ENCODE measurements at regions not wholly inside any gene's neighbourhood (a gene's known extent, or its start where the extent isn't known, plus 50 kb on each side); places are given as distances from the start of the nearest gene placed in this dataset.

DNA sequence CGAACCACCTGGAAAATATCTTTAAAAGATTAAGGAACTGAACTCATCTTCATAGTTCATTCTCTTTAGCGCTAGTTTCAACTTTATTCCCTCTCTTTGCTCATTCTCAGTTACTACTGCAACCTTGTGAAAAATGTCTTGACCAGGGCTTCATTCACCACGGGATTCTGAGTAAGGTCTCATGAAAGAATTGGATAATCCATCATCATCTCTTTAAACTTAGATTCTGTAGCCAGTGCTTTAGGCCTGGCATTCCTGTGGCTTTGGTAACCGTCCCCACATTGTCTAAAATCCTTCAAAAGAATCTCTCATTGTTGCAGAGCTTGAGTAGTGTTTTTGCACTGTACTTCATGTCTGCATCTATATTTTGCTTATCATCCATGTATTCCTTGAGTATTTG is 229.5 kb downstream of the ETAA1 start:
- no peak overlapping the region for H3K27ac ChIP-seq
- WGBS, 2 donors: 76 to 79% methylated on average over 4 of the region's 4 CpGs
- TF ChIP-seq POLR2A (IDR thresholded peaks at IDR 0.05): no peak
- TF ChIP-seq, protein P1, sequence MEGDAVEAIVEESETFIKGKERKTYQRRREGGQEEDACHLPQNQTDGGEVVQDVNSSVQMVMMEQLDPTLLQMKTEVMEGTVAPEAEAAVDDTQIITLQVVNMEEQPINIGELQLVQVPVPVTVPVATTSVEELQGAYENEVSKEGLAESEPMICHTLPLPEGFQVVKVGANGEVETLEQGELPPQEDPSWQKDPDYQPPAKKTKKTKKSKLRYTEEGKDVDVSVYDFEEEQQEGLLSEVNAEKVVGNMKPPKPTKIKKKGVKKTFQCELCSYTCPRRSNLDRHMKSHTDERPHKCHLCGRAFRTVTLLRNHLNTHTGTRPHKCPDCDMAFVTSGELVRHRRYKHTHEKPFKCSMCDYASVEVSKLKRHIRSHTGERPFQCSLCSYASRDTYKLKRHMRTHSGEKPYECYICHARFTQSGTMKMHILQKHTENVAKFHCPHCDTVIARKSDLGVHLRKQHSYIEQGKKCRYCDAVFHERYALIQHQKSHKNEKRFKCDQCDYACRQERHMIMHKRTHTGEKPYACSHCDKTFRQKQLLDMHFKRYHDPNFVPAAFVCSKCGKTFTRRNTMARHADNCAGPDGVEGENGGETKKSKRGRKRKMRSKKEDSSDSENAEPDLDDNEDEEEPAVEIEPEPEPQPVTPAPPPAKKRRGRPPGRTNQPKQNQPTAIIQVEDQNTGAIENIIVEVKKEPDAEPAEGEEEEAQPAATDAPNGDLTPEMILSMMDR (IDR thresholded peaks at IDR 0.05): no peak
- no peaks in the 10 kb centered on the region for H3K9me3 ChIP-seq
- no peaks in the 10 kb centered on the region for H3K36me3 ChIP-seq (replicated peaks in 1 of 2; ENCODE audit: insufficient read depth in 1 of 2, low read depth in 2 of 2)
- H3K4me1 ChIP-seq: no peaks in the 10 kb centered on the region
- no peaks in the 10 kb centered on the region for H3K27me3 ChIP-seq
- DNase-seq: no peak
- intact Hi-C loops (cut with DNase I): no loop called here
- ATAC-seq: no peak
- H3K4me3 ChIP-seq: no peak overlapping the region

DNA sequence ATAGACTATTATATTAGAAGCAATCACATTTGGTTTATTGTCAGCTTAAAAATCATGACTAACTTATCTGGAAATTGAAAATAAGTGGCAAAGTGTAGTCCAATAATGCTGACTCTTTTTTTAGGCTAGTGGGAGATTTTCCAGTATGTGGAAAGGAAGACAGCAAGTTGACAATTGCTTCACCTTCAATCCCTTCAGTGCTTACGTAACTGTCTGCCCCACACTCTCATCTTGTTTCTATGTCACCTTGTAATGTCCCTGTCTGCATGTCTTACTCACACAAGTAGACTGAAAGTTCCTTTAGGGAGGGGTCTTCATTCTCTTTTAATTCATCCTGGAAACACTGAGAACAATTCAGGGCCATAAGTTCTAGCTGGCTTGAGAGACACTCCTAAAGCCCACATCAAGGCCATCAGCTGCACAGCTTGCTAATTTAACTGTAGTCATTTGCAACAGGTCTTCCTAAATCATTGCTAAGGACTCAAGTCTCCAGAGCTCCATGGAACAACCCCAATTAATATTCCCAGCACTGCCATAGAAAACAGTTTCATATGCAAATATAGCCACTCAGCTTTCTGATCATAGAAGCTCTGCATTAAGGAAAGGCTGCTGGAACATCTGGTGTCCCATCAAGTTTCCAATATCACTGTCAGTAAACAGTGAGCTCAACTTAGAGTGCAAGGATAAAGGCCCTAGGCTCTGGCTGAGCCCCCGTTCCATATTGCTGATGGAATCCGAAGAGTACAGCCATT is 230.5 kb downstream of the ETAA1 start:
- no peak overlapping the region for H3K4me3 ChIP-seq
- intact Hi-C loops (cut with DNase I): no loop called here
- no peaks in the 10 kb centered on the region for H3K9me3 ChIP-seq
- H3K36me3 ChIP-seq (replicated peaks in 1 of 2; ENCODE audit: insufficient read depth in 1 of 2, low read depth in 2 of 2): no peaks in the 10 kb centered on the region
- H3K4me1 ChIP-seq: no peaks in the 10 kb centered on the region
- TF ChIP-seq, protein P1 (IDR thresholded peaks at IDR 0.05): no peak
- TF ChIP-seq POLR2A (IDR thresholded peaks at IDR 0.05): no peak
- ATAC-seq: no peak
- no peak for DNase-seq
- WGBS, 2 donors: 91 to 92% methylated on average over 3 of the region's 3 CpGs
- H3K27me3 ChIP-seq: no peaks in the 10 kb centered on the region
- no peak overlapping the region for H3K27ac ChIP-seq

DNA sequence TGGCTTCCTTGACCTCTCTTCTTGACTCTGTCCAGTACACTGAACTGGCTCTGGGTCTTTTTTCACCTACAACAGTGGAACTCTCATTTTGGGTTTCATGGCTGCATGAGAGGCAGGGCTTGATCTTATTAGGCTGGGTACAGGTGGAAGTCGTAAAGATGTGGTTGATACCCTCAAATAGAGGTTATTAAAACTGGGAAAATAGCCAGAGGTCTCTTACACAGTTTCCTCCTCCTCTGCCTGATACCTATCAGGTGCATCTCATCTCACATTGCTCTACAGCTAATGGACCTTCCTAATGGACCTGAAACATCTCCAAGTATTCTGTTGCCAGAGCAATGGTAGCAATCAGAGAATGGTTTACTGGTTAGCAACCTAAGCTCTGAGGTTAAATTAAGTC is 231.8 kb downstream of the ETAA1 start:
- Histone ChIP-seq H3K9me3 (no peaks in the 10 kb centered on the region), H3K4me1 (no peaks in the 10 kb centered on the region), H3K27me3 (no peaks in the 10 kb centered on the region), H3K27ac (no peak overlapping the region), H3K4me3 (no peak overlapping the region), H3K36me3 (replicated peaks in 1 of 2; ENCODE audit: insufficient read depth in 1 of 2, low read depth in 2 of 2) (no peaks in the 10 kb centered on the region)
- DNase-seq: no peak
- intact Hi-C loops (cut with DNase I): no loop called here
- WGBS, 2 donors: 33 to 57% methylated on average over 1 of the region's 1 CpG
- TF ChIP-seq, protein P1 (IDR thresholded peaks at IDR 0.05): no peak
- ATAC-seq: no peak

DNA sequence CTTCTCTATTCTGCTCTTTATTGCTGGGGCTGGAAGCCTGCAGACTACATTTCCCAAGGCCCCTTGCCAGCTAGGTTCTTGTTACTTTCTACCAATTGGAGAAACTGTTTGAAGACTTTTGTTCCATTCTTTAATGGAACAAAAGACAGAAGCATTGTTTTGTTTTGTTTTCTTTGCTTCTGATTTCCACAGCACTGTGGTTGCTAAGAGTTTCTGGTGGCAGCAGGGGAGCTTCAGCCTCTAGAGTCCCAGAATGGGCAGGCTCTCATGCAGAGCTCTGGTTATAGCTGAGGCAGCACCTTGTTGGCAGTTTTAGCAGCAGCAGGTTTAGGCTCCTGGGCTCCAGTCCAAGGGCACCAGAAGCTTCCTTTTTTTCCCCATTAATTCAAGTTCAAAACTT is 234.3 kb downstream of the ETAA1 start:
- intact Hi-C loops (cut with DNase I): no loop called here
- DNase-seq: no peak
- Histone ChIP-seq H3K9me3 (no peaks in the 10 kb centered on the region), H3K4me1 (no peaks in the 10 kb centered on the region), H3K4me3 (no peak overlapping the region), H3K27ac (no peak overlapping the region), H3K36me3 (replicated peaks in 1 of 2; ENCODE audit: insufficient read depth in 1 of 2, low read depth in 2 of 2) (no peaks in the 10 kb centered on the region), H3K27me3 (no peaks in the 10 kb centered on the region)
- no peak for ATAC-seq
- TF ChIP-seq POLR2A (IDR thresholded peaks at IDR 0.05): no peak
- TF ChIP-seq, protein P1 (IDR thresholded peaks at IDR 0.05): no peak

DNA sequence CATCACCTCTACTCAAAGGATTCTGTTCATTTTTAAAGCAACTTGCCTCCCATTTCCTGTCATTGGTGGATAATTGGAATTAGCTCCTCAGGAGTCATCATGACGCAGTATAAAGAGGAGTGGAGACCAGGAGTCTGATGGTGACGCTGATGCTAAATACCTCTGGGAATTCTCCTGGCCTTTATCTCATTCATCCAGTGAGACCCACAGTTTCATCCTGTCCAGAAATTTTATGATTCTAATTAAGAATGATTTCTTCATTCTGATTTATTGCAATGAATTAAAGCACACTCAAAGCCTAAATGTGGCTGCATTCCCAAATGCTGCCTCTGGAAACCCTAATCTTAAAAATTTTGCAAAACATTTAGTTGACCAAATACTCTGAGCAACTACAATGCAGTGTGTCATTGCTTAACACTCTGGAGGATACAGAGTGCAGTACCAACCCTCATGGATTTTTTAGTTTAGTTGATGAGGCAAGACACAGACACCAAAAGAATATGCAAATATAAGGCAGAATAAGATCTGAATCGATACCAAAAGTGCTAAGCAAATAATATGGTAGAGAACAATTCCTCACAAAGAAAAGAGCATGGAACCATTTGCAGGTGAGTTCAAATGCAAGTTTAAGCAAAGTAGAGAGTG is 236.2 kb downstream of the ETAA1 start:
- H3K9me3 ChIP-seq: no peaks in the 10 kb centered on the region
- no peaks in the 10 kb centered on the region for H3K27me3 ChIP-seq
- no peaks in the 10 kb centered on the region for H3K4me1 ChIP-seq
- DNase-seq: no peak
- no peaks in the 10 kb centered on the region for H3K36me3 ChIP-seq (replicated peaks in 1 of 2; ENCODE audit: insufficient read depth in 1 of 2, low read depth in 2 of 2)
- TF ChIP-seq, protein P1 (IDR thresholded peaks at IDR 0.05): no peak
- no peak for TF ChIP-seq POLR2A (IDR thresholded peaks at IDR 0.05)
- no peak overlapping the region for H3K4me3 ChIP-seq
- no peak for ATAC-seq
- WGBS, 2 donors: 80 to 81% methylated on average over 3 of the region's 3 CpGs
- intact Hi-C loops (cut with DNase I): no loop called here
- H3K27ac ChIP-seq: no peak overlapping the region

Data from body of pancreas (tissue), 4 donors.